ENCODE measurements at regions not wholly inside any gene's neighbourhood (a gene's known extent, or its start where the extent isn't known, plus 50 kb on each side); places are given as distances from the start of the nearest gene placed in this dataset.

DNA sequence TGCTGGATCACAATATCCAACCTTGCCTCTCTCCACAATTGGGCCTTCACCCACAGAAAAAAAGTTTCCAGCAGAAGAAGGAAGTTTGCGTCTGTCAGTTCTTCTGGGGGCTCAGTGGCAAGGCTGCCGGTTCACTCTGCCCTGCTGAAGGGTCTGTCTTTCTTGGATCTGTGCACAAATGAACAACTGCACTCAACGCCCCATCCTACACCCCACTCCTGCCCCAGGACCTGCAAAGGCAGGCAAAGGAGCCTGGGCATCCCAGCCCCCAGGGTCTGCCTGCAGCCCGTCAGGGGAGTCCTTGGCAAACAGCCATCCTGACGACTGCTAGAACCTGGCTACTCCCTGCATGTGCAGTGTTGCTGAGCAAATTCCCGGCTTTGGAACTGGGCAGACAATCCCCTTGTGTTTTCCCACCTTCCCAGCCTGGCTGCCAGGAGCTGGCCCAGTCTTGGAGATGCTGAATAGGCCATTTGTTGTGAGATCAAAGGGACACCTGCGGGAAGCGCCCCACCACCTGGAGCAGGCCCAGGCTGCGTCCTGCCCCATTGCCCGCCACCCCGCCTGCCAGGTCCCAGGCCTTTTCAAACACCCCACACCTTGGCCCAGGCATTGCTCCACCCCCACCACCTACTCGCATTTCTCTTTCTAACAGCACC is 311.9 kb downstream of the BCL11B start:
- TF ChIP-seq CTCF (IDR thresholded peaks at IDR 0.05; ENCODE audit: insufficient read depth, low read length) (no peak), POLR2AphosphoS5 (IDR thresholded peaks at IDR 0.05; ENCODE audit: low read depth) (no peak)
- TF ChIP-seq, protein P1, sequence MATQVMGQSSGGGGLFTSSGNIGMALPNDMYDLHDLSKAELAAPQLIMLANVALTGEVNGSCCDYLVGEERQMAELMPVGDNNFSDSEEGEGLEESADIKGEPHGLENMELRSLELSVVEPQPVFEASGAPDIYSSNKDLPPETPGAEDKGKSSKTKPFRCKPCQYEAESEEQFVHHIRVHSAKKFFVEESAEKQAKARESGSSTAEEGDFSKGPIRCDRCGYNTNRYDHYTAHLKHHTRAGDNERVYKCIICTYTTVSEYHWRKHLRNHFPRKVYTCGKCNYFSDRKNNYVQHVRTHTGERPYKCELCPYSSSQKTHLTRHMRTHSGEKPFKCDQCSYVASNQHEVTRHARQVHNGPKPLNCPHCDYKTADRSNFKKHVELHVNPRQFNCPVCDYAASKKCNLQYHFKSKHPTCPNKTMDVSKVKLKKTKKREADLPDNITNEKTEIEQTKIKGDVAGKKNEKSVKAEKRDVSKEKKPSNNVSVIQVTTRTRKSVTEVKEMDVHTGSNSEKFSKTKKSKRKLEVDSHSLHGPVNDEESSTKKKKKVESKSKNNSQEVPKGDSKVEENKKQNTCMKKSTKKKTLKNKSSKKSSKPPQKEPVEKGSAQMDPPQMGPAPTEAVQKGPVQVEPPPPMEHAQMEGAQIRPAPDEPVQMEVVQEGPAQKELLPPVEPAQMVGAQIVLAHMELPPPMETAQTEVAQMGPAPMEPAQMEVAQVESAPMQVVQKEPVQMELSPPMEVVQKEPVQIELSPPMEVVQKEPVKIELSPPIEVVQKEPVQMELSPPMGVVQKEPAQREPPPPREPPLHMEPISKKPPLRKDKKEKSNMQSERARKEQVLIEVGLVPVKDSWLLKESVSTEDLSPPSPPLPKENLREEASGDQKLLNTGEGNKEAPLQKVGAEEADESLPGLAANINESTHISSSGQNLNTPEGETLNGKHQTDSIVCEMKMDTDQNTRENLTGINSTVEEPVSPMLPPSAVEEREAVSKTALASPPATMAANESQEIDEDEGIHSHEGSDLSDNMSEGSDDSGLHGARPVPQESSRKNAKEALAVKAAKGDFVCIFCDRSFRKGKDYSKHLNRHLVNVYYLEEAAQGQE (IDR thresholded peaks at IDR 0.05; ENCODE audit: insufficient replicate concordance, low read depth): no peak
